ENCODE measurements at regions not wholly inside any gene's neighbourhood (a gene's known extent, or its start where the extent isn't known, plus 50 kb on each side); places are given as distances from the start of the nearest gene placed in this dataset.

- TF ChIP-seq CTCF (IDR thresholded peaks at IDR 0.05; ENCODE audit: low read depth, low read length, poor library complexity, severe bottlenecking): no peak
- no peak for TF ChIP-seq EZH2phosphoT487 (IDR thresholded peaks at IDR 0.05; ENCODE audit: borderline replicate concordance, low read length)
Observed at GRCh38 chr11:115075356-115075755, 397.0 kb downstream of the NXPE2 start.
